ENCODE measurements at regions not wholly inside any gene's neighbourhood (a gene's known extent, or its start where the extent isn't known, plus 50 kb on each side); places are given as distances from the start of the nearest gene placed in this dataset.

DNA sequence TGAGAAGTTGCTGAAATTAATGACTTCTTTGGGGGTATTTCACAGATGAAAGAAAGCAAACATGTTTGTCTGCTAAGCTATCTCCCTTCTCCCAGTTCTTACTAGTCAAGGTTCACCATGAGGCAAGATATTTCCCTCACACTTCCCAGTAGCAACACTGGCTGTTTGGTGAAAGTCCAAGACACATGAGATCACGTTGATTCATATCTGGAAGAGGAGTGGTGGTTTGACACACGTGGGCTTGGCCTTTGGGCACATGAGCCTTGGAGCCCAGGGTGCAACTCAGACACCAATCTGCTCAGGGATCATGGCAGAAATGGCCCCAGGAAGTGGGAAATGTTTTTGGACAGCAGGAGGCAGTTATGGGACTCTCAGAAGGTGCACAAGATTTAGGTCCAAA lies 66.1 kb upstream of the APCDD1 start:
- Mint-ChIP-seq H3K27ac (no peak overlapping the region), H3K4me3 (no peak overlapping the region), H3K36me3 (ENCODE audit: low read depth) (no peaks in the 10 kb centered on the region), H3K4me1 (ENCODE audit: low read depth) (no peaks in the 10 kb centered on the region), H3K9me3 (no peaks in the 10 kb centered on the region), H3K27me3 (peaks cover 17% of the 10 kb centered on the region)
- H3K27ac ChIP-seq (ENCODE audit: low read depth in 1 of 2, low read length in 2 of 2), result no peak overlapping the region
- ATAC-seq (ENCODE audit: poor library complexity), result no peak
- no peaks in the 10 kb centered on the region for H3K36me3 ChIP-seq (ENCODE audit: insufficient read depth, low read length)
- no peaks in the 10 kb centered on the region for H3K9me3 ChIP-seq (ENCODE audit: control insufficient read depth in 1 of 2, insufficient read depth in 1 of 2, low read length in 2 of 2)
- peaks cover 0 to 9% of the 10 kb centered on the region in 2 experiments for H3K27me3 ChIP-seq (ENCODE audit: control insufficient read depth in 1 of 2, insufficient read depth in 2 of 2, low read length in 2 of 2)
- TF ChIP-seq, protein P1, sequence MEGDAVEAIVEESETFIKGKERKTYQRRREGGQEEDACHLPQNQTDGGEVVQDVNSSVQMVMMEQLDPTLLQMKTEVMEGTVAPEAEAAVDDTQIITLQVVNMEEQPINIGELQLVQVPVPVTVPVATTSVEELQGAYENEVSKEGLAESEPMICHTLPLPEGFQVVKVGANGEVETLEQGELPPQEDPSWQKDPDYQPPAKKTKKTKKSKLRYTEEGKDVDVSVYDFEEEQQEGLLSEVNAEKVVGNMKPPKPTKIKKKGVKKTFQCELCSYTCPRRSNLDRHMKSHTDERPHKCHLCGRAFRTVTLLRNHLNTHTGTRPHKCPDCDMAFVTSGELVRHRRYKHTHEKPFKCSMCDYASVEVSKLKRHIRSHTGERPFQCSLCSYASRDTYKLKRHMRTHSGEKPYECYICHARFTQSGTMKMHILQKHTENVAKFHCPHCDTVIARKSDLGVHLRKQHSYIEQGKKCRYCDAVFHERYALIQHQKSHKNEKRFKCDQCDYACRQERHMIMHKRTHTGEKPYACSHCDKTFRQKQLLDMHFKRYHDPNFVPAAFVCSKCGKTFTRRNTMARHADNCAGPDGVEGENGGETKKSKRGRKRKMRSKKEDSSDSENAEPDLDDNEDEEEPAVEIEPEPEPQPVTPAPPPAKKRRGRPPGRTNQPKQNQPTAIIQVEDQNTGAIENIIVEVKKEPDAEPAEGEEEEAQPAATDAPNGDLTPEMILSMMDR (IDR thresholded peaks at IDR 0.05), result no peak
- CTCF ChIA-PET, result no interaction called here
- DNase-seq, result no peak
- no peaks in the 10 kb centered on the region for H3K4me1 ChIP-seq (ENCODE audit: insufficient read depth, low read length)
- POLR2A ChIA-PET, result no interaction called here
- H3K4me3 ChIP-seq (ENCODE audit: low read length), result no peak overlapping the region
- intact Hi-C loops (cut with DNase I, micrococcal nuclease), result no loop called here

DNA sequence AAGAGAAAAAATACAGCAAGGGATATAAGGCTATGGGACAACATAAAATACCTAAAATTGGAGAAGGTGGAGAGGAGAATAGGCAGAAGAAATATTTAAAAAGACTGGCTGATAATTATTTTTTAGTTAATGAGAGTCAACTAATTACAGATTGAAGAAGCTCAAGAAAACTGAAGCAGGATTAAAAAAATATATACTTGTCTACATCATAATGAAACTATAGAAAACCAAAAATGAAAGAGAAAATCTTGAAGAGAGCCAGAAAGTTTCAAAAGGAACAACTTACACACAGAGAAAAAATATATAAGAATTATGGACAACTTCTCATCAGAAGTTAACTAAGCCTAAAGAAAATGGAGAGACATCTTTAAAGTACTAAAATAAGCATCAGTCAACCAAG lies 62.9 kb upstream of the APCDD1 start:
- ChIA-PET POLR2A (no interaction called here), CTCF (no interaction called here)
- Histone ChIP-seq H3K36me3 (ENCODE audit: insufficient read depth, low read length) (no peaks in the 10 kb centered on the region), H3K9me3 (ENCODE audit: control insufficient read depth in 1 of 2, insufficient read depth in 1 of 2, low read length in 2 of 2) (no peaks in the 10 kb centered on the region), H3K4me3 (ENCODE audit: low read length) (no peak overlapping the region), H3K27ac (ENCODE audit: low read depth in 1 of 2, low read length in 2 of 2) (no peak overlapping the region), H3K27me3 (ENCODE audit: control insufficient read depth in 1 of 2, insufficient read depth in 2 of 2, low read length in 2 of 2) (peaks cover 0 to 9% of the 10 kb centered on the region in 2 experiments), H3K4me1 (ENCODE audit: insufficient read depth, low read length) (no peaks in the 10 kb centered on the region)
- ATAC-seq (ENCODE audit: poor library complexity), result no peak
- H3K4me3 Mint-ChIP-seq, result no peak overlapping the region
- H3K9me3 Mint-ChIP-seq, result no peaks in the 10 kb centered on the region
- TF ChIP-seq, protein P1 (IDR thresholded peaks at IDR 0.05), result no peak
- H3K27ac Mint-ChIP-seq, result no peak overlapping the region
- peaks cover 17% of the 10 kb centered on the region for H3K27me3 Mint-ChIP-seq
- no peaks in the 10 kb centered on the region for H3K36me3 Mint-ChIP-seq (ENCODE audit: low read depth)
- intact Hi-C loops (cut with DNase I, micrococcal nuclease), result no loop called here
- H3K4me1 Mint-ChIP-seq (ENCODE audit: low read depth), result no peaks in the 10 kb centered on the region
- DNase-seq, result no peak

DNA sequence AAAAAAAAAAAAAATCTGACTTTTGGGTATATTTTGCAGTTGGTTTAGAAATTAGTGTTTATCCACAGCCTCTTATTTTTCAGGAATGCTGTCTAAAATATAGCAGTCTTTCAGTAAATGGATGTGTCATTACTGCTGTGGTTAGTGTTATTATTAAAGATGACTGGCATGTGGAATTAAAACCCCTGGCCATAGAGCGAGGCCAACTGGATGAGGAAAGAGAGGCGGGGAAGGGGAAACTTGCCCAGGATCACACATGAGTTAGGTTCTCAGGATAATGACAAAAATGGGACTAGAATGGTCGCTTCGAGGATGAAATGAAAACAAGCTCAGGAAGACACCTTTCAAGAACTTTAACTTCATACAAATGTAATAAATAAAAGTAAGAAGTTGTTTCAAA lies 57.4 kb upstream of the APCDD1 start:
- no peaks in the 10 kb centered on the region for H3K4me1 Mint-ChIP-seq (ENCODE audit: low read depth)
- POLR2A ChIA-PET, result no interaction called here
- H3K27ac Mint-ChIP-seq, result no peak overlapping the region
- peaks cover 0 to under 1% of the 10 kb centered on the region in 2 experiments for H3K27me3 ChIP-seq (ENCODE audit: control insufficient read depth in 1 of 2, insufficient read depth in 2 of 2, low read length in 2 of 2)
- DNase-seq, result no peak
- no peaks in the 10 kb centered on the region for H3K27me3 Mint-ChIP-seq
- H3K27ac ChIP-seq (ENCODE audit: low read depth in 1 of 2, low read length in 2 of 2), result no peak overlapping the region
- H3K9me3 Mint-ChIP-seq, result no peaks in the 10 kb centered on the region
- no peaks in the 10 kb centered on the region for H3K4me1 ChIP-seq (ENCODE audit: insufficient read depth, low read length)
- CTCF ChIA-PET, result no interaction called here
- TF ChIP-seq, protein P1 (IDR thresholded peaks at IDR 0.05), result no peak
- no peak overlapping the region for H3K4me3 Mint-ChIP-seq
- no peak for ATAC-seq (ENCODE audit: poor library complexity)
- intact Hi-C loops (cut with DNase I, micrococcal nuclease), result no loop called here
- no peaks in the 10 kb centered on the region for H3K36me3 ChIP-seq (ENCODE audit: insufficient read depth, low read length)
- H3K9me3 ChIP-seq (ENCODE audit: control insufficient read depth in 1 of 2, insufficient read depth in 1 of 2, low read length in 2 of 2), result no peaks in the 10 kb centered on the region
- H3K36me3 Mint-ChIP-seq (ENCODE audit: low read depth), result no peaks in the 10 kb centered on the region
- H3K4me3 ChIP-seq (ENCODE audit: low read length), result no peak overlapping the region
